Panc1 (cell line): ENCODE measurements at regions not wholly inside any gene's neighbourhood (a gene's known extent, or its start where the extent isn't known, plus 50 kb on each side); places are given as distances from the start of the nearest gene placed in this dataset.

Experiments used
- ATAC-seq: fragments of 200-7000 bp; cut with Tn5 transposase; 2 replicates; pipeline ENCODE4 v1.9.1; 2020; ENCODE audit warnings: mild to moderate bottlenecking, moderate library complexity
- BruUV-seq: library from RNA; stranded (reverse); fragments of 400-500 nt; replicated peaks from 2 replicates; lab custom pipeline; 2021; lab: Mats Ljungman, UMichigan
- CTCF ChIA-PET: fragments of 300-600 bp; sonication (Branson Sonifier 250); formaldehyde crosslinking; loops from one replicate; lab custom pipeline; 2022; ENCODE audit warnings: antibody characterized with exemption; lab: Charles Lee
- POLR2A ChIA-PET: fragments of 300-600 bp; sonication (Branson Sonifier 250); formaldehyde crosslinking; loops from one replicate; lab custom pipeline; 2022; ENCODE audit warnings: antibody characterized with exemption; lab: Charles Lee
- DNase-seq: peaks from one replicate; pipeline ENCODE4 v3.0.0-alpha.2; 2010; ENCODE audit warnings: low read depth, low spot score
- H3K27ac ChIP-seq: 2 replicates; pipeline ENCODE4 v1.5.1; 2011; ENCODE audit warnings: mild to moderate bottlenecking, low read length, inconsistent platforms
- H3K27me3 ChIP-seq: fragments of 200-500 bp; sonication (Bioruptor generic); 2 replicates; pipeline ENCODE4 v1.6.0; 2014; ENCODE audit warnings: low read length, inconsistent platforms; ENCODE audit not compliant: control insufficient read depth, insufficient read depth
- H3K36me3 ChIP-seq: fragments of 200-500 bp; sonication (Bioruptor generic); 2 replicates; pipeline ENCODE4 v1.5.1; 2014; ENCODE audit warnings: inconsistent platforms, mild to moderate bottlenecking, low read length, moderate library complexity; ENCODE audit not compliant: control insufficient read depth, insufficient read depth
- H3K4me1 ChIP-seq: 2 replicates; pipeline ENCODE4 v1.5.1; 2011; ENCODE audit warnings: inconsistent platforms, mild to moderate bottlenecking, low read length, moderate library complexity; ENCODE audit not compliant: control insufficient read depth, insufficient read depth
- H3K4me3 ChIP-seq, 2 experiments: 2 replicates each; pipeline ENCODE4 v1.5.1; 2011 to 2012; ENCODE audit warnings: low read depth in 2 of 2, low read length in 2 of 2, mild to moderate bottlenecking in 2 of 2, inconsistent platforms in 1 of 2, moderate library complexity in 1 of 2
- H3K9me3 ChIP-seq: fragments of 200-500 bp; sonication (Bioruptor generic); 2 replicates; pipeline ENCODE4 v1.5.1; 2014; ENCODE audit warnings: low read depth, mild to moderate bottlenecking, inconsistent platforms, low read length, moderate library complexity; ENCODE audit not compliant: control insufficient read depth, insufficient read depth
- POLR2AphosphoS5 ChIP-seq: IDR thresholded peaks from 2 replicates; pipeline ENCODE4 v1.6.1; 2012; ENCODE audit warnings: mild to moderate bottlenecking, low read depth, low read length, moderate library complexity
- SIN3A ChIP-seq: IDR thresholded peaks from 2 replicates; pipeline ENCODE4 v1.6.1; 2012; ENCODE audit warnings: low read depth, mild to moderate bottlenecking, low read length, moderate library complexity, borderline replicate concordance; ENCODE audit not compliant: insufficient read depth
- TCF7L2 ChIP-seq: IDR thresholded peaks from 2 replicates; pipeline ENCODE4 v1.6.1; 2011; ENCODE audit warnings: mild to moderate bottlenecking, low read depth, low read length, inconsistent platforms
- in situ Hi-C: cut with HindIII; loops from 2 replicates; pipeline ENCODE4 v1.10.0; 2016; ENCODE audit warnings: low sequenced_read_pairs, low pct_unique_long_range_greater_than_20kb
- intact Hi-C: fragments of 100-400 bp; cut with micrococcal nuclease; formaldehyde crosslinking; loops from one replicate; pipeline ENCODE4 v1.10.0; 2022; ENCODE audit not compliant: unreplicated experiment
- TF ChIP-seq, protein P1 (sequence below): fragments of 450-650 bp; IDR thresholded peaks from 2 replicates; pipeline ENCODE4 v1.5.1; 2017; ENCODE audit warnings: mild to moderate bottlenecking
- TF ChIP-seq, protein P2 (sequence below), 2 experiments: IDR thresholded peaks; 2 replicates each; pipeline ENCODE4 v1.6.1; 2011 to 2012; ENCODE audit warnings: low read depth in 2 of 2, control low read depth in 1 of 2, low read length in 1 of 2, mild to moderate bottlenecking in 1 of 2, moderate library complexity in 1 of 2; ENCODE audit not compliant: insufficient read depth in 1 of 2

DNA sequence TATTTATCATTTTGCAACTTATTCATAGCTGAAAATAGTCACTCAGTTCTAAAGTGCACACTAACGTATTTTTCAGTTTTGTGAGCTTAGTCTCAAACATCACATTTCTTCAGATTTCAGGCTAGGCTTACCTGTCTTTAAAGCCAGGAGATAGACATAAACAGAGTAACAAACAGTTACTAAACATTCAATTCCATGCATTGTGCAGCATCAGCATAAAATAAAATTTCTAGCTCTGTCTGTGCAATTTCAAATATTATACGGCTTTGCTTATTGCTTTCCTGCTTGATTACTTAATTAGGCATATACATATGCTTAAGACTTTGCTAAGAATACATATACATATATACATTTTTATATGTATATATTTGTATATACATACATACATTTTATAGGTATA, 637.0 kb downstream of the NR4A2 start:
- H3K36me3 ChIP-seq, result no peaks in the 10 kb centered on the region
- no peaks in the 10 kb centered on the region for H3K27me3 ChIP-seq
- H3K27ac ChIP-seq, result no peak overlapping the region
- ATAC-seq (no peak), DNase-seq (no peak)
- no TSS peak for BruUV-seq
- in situ Hi-C loops, result no loop called here
- TF ChIP-seq, protein P1, sequence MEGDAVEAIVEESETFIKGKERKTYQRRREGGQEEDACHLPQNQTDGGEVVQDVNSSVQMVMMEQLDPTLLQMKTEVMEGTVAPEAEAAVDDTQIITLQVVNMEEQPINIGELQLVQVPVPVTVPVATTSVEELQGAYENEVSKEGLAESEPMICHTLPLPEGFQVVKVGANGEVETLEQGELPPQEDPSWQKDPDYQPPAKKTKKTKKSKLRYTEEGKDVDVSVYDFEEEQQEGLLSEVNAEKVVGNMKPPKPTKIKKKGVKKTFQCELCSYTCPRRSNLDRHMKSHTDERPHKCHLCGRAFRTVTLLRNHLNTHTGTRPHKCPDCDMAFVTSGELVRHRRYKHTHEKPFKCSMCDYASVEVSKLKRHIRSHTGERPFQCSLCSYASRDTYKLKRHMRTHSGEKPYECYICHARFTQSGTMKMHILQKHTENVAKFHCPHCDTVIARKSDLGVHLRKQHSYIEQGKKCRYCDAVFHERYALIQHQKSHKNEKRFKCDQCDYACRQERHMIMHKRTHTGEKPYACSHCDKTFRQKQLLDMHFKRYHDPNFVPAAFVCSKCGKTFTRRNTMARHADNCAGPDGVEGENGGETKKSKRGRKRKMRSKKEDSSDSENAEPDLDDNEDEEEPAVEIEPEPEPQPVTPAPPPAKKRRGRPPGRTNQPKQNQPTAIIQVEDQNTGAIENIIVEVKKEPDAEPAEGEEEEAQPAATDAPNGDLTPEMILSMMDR, result no peak
- no peak for TF ChIP-seq POLR2AphosphoS5
- TF ChIP-seq TCF7L2, result no peak
- TF ChIP-seq, protein P2, sequence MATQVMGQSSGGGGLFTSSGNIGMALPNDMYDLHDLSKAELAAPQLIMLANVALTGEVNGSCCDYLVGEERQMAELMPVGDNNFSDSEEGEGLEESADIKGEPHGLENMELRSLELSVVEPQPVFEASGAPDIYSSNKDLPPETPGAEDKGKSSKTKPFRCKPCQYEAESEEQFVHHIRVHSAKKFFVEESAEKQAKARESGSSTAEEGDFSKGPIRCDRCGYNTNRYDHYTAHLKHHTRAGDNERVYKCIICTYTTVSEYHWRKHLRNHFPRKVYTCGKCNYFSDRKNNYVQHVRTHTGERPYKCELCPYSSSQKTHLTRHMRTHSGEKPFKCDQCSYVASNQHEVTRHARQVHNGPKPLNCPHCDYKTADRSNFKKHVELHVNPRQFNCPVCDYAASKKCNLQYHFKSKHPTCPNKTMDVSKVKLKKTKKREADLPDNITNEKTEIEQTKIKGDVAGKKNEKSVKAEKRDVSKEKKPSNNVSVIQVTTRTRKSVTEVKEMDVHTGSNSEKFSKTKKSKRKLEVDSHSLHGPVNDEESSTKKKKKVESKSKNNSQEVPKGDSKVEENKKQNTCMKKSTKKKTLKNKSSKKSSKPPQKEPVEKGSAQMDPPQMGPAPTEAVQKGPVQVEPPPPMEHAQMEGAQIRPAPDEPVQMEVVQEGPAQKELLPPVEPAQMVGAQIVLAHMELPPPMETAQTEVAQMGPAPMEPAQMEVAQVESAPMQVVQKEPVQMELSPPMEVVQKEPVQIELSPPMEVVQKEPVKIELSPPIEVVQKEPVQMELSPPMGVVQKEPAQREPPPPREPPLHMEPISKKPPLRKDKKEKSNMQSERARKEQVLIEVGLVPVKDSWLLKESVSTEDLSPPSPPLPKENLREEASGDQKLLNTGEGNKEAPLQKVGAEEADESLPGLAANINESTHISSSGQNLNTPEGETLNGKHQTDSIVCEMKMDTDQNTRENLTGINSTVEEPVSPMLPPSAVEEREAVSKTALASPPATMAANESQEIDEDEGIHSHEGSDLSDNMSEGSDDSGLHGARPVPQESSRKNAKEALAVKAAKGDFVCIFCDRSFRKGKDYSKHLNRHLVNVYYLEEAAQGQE (IDR thresholded peaks at IDR 0.05; ENCODE audit: insufficient read depth in 1 of 2, low read depth in 2 of 2, low read length in 1 of 2), result no peak
- no peak for TF ChIP-seq SIN3A
- ChIA-PET POLR2A (no interaction called here), CTCF (no interaction called here)
- no peaks in the 10 kb centered on the region for H3K4me1 ChIP-seq
- H3K9me3 ChIP-seq, result no peaks in the 10 kb centered on the region
- no peak overlapping the region for H3K4me3 ChIP-seq
- intact Hi-C loops, result no loop called here

DNA sequence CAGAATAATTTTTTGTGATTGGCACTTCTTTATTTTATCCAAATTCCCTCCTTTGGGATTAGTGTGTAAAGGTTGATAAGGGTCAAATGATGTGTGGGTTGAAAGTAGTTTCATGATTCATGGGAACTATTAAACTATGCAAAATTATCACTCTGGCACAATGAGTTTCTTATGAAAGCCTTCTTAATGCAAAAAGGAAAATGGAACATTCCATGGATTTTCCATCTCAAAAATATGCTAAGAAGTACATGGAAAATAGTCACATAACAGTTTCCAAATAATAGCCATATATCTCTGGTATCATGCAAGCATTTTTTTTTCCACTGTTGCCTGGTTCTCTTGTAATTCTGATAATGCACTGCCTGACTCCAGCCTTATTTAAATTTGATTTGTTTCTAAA, 639.7 kb downstream of the NR4A2 start:
- DNase-seq (no peak), ATAC-seq (no peak)
- BruUV-seq, result no TSS peak
- no peak for TF ChIP-seq TCF7L2
- no peak for TF ChIP-seq SIN3A
- TF ChIP-seq, protein P1, result no peak
- TF ChIP-seq, protein P2 (IDR thresholded peaks at IDR 0.05; ENCODE audit: insufficient read depth in 1 of 2, low read depth in 2 of 2, low read length in 1 of 2), result no peak
- TF ChIP-seq POLR2AphosphoS5, result no peak
- intact Hi-C loops (no loop called here), in situ Hi-C loops (no loop called here)
- Histone ChIP-seq H3K4me3 (no peak overlapping the region), H3K9me3 (no peaks in the 10 kb centered on the region), H3K36me3 (no peaks in the 10 kb centered on the region), H3K4me1 (no peaks in the 10 kb centered on the region), H3K27me3 (no peaks in the 10 kb centered on the region), H3K27ac (no peak overlapping the region)
- POLR2A ChIA-PET, result no interaction called here
- CTCF ChIA-PET, result no interaction called here
